ENCODE measurements at regions not wholly inside any gene's neighbourhood (a gene's known extent, or its start where the extent isn't known, plus 50 kb on each side); places are given as distances from the start of the nearest gene placed in this dataset.

GRCh38 chr16:9151074-9151473 is 59.6 kb downstream of the HAPSTR1 start (continued):
- TF ChIP-seq ZNF462 (CRISPR knock-in tag; IDR thresholded peaks at IDR 0.05) = no peak
- TF ChIP-seq NANOG (IDR thresholded peaks at IDR 0.05; ENCODE audit: borderline replicate concordance) = no peak
- no peak for TF ChIP-seq REST (IDR thresholded peaks at IDR 0.05; ENCODE audit: unreplicated experiment)
- TF ChIP-seq CTCF (conservative IDR thresholded peaks at IDR 0.05; ENCODE audit: low read depth in 2 of 2) = no peak
